Uterus (tissue), 2 donors: ENCODE measurements at regions not wholly inside any gene's neighbourhood (a gene's known extent, or its start where the extent isn't known, plus 50 kb on each side); places are given as distances from the start of the nearest gene placed in this dataset.

Experiments used
- CTCF ChIP-seq, 4 experiments: fragments of 200-600 bp in 2 of 4; fragments of 450-650 bp in 2 of 4; sonication (generic) in 2 of 4; IDR thresholded peaks; one replicate each; pipeline ENCODE4 v1.5.1; 2016 to 2019; ENCODE audit warnings: antibody characterized with exemption in 4 of 4, mild to moderate bottlenecking in 2 of 4, moderate library complexity in 1 of 4
- POLR2A ChIP-seq, 2 donors: fragments of 450-650 bp; IDR thresholded peaks; one replicate each; pipeline ENCODE4 v1.6.1; 2016; ENCODE audit warnings: antibody characterized with exemption in 2 of 2, mild to moderate bottlenecking in 1 of 2, moderate library complexity in 1 of 2

- TF ChIP-seq CTCF (IDR thresholded peaks at IDR 0.05) (no peak), POLR2A (IDR thresholded peaks at IDR 0.05) (no peak)
These were observed 97.0 kb upstream of the GRIP1 start for GRCh38 chr12:66775871-66776270.
